ENCODE measurements at regions not wholly inside any gene's neighbourhood (a gene's known extent, or its start where the extent isn't known, plus 50 kb on each side); places are given as distances from the start of the nearest gene placed in this dataset.
A peak's percentile ranks its signal among the peaks of the same experiment; 100 is the strongest.

DNA sequence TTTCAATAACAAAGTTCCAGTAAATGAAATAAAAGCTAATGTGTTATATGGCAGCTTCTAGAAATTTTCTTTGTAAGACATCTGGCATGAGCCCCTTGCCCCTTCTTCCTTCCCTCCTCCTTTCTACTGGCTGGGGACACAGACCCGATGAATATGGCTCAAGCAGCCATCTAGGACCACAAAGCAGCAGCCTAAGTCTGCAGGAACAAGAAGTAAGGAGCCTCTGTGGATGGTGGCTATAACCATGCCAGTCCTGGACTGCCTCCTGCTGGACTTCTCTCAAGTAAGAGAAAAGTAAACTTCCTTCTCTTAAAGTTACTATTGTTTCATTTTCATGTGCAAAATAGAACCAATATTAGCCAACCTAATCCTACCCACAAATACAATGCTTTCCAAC is 114.9 kb upstream of the DST start:
- H3K27me3 Mint-ChIP-seq (ENCODE audit: low read depth), result no peaks in the 10 kb centered on the region
- no peaks in the 10 kb centered on the region for H3K36me3 Mint-ChIP-seq (ENCODE audit: low read depth)
- peak overlapping the region; percentile 53 to 72 (median 57) for H3K27ac Mint-ChIP-seq
- H3K4me1 Mint-ChIP-seq, result peaks cover 32% of the 10 kb centered on the region
- H3K4me3 Mint-ChIP-seq, result no peak overlapping the region
- TF ChIP-seq, protein P1, sequence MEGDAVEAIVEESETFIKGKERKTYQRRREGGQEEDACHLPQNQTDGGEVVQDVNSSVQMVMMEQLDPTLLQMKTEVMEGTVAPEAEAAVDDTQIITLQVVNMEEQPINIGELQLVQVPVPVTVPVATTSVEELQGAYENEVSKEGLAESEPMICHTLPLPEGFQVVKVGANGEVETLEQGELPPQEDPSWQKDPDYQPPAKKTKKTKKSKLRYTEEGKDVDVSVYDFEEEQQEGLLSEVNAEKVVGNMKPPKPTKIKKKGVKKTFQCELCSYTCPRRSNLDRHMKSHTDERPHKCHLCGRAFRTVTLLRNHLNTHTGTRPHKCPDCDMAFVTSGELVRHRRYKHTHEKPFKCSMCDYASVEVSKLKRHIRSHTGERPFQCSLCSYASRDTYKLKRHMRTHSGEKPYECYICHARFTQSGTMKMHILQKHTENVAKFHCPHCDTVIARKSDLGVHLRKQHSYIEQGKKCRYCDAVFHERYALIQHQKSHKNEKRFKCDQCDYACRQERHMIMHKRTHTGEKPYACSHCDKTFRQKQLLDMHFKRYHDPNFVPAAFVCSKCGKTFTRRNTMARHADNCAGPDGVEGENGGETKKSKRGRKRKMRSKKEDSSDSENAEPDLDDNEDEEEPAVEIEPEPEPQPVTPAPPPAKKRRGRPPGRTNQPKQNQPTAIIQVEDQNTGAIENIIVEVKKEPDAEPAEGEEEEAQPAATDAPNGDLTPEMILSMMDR (IDR thresholded peaks at IDR 0.05; ENCODE audit: unreplicated experiment in 3 of 3), result peak in 1 of 3 experiments; percentile 26
- no peaks in the 10 kb centered on the region for H3K9me3 Mint-ChIP-seq

DNA sequence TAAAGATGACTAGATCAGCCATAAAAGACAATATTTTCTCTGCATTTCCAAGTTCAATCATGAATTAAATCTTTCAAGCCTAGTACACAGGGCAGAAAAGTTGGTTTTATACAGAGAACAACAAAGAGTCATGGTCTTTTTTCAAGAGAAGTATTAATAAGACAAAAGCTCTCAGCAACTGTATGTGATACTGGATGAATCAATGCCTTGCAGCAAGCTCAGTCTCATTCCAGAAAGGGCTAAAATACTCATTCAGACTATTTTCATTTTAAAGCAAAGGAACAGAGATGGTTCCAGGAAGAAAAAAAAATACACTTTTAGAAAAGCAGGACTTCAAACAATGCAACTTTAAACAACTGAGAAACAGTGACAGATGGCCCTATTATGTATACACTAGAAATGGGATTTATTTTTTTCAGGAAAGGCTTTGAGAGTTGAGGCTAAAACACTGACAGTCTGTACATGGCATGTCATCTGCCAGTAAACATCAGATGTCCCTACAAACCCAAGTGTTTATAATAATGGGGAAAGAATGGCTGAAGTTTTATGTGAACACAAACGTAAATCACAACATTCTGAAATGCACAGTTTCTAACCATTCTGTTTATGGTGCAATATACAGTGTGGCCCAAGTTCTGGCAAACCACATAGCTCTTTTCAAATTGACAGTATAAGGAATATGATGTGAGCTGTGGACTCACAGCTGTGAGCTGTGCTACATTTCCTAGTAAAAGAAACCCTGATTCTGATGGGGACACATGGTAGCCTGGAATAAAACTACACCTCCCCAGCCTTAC is 114.3 kb upstream of the DST start:
- TF ChIP-seq, protein P1 (IDR thresholded peaks at IDR 0.05; ENCODE audit: unreplicated experiment in 3 of 3), result no peak
- H3K9me3 Mint-ChIP-seq, result no peaks in the 10 kb centered on the region
- H3K27me3 Mint-ChIP-seq (ENCODE audit: low read depth), result no peaks in the 10 kb centered on the region
- H3K36me3 Mint-ChIP-seq (ENCODE audit: low read depth), result no peaks in the 10 kb centered on the region
- no peak overlapping the region for H3K4me3 Mint-ChIP-seq
- H3K4me1 Mint-ChIP-seq, result peaks cover 32% of the 10 kb centered on the region
- H3K27ac Mint-ChIP-seq, result peak overlapping the region; percentile 18 to 72 (median 57)

DNA sequence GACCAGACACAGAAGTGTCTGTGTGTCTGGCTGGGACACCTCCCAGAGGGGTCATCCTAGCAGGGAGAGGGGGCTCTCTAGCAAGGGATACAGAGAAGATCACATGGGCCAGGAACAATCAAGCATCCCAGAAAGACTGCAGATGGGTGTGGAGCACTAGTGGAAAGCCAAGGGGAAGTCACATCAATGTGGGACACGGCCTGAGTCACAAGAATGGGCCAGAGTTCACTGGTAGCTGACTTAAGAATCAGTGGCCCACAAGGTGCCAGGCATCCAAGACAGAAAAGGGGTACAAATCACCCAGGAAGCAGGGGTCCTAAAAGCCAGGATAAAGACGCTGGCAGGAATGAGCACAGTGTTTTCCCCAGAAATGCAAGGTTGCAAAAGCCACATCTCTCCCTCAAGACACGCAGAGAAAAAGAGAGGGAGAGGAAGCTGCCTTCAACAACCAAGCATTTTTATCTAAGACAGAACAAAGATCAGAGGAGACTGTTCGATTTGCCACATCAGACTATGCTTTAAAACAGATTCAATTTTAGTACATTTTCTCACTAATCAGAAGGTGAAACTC is 113.6 kb upstream of the DST start:
- no peaks in the 10 kb centered on the region for H3K9me3 Mint-ChIP-seq
- no peaks in the 10 kb centered on the region for H3K36me3 Mint-ChIP-seq (ENCODE audit: low read depth)
- no peaks in the 10 kb centered on the region for H3K27me3 Mint-ChIP-seq (ENCODE audit: low read depth)
- H3K4me3 Mint-ChIP-seq, result no peak overlapping the region
- H3K4me1 Mint-ChIP-seq, result peaks cover 32% of the 10 kb centered on the region
- peak overlapping the region; percentile 36 to 72 (median 57) for H3K27ac Mint-ChIP-seq
- TF ChIP-seq, protein P1 (IDR thresholded peaks at IDR 0.05; ENCODE audit: unreplicated experiment in 3 of 3), result no peak

DNA sequence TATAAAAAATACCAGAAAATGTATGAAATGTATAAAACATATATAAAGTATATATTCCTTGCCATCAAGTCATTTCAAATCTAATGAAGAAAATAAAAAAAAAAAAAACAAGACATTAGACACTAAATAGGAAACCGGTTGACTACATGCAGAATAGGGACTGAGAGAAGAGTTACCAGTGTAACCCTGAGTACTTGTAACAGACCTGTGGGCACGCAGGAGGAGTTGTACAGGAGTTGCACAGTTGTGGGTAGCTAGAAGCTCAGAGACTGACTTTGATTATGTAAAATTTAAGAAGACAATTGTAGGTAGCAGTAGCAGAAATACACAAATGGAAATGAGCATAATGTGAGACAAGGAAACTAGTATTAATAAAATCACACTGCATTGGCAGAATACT is 112.4 kb upstream of the DST start:
- peaks cover 32% of the 10 kb centered on the region for H3K4me1 Mint-ChIP-seq
- no peaks in the 10 kb centered on the region for H3K27me3 Mint-ChIP-seq (ENCODE audit: low read depth)
- no peaks in the 10 kb centered on the region for H3K36me3 Mint-ChIP-seq (ENCODE audit: low read depth)
- peak overlapping the region in 2 of 3 experiments; percentile 1 to 19 for H3K27ac Mint-ChIP-seq
- no peaks in the 10 kb centered on the region for H3K9me3 Mint-ChIP-seq
- TF ChIP-seq, protein P1 (IDR thresholded peaks at IDR 0.05; ENCODE audit: unreplicated experiment in 3 of 3), result no peak
- H3K4me3 Mint-ChIP-seq, result no peak overlapping the region

DNA sequence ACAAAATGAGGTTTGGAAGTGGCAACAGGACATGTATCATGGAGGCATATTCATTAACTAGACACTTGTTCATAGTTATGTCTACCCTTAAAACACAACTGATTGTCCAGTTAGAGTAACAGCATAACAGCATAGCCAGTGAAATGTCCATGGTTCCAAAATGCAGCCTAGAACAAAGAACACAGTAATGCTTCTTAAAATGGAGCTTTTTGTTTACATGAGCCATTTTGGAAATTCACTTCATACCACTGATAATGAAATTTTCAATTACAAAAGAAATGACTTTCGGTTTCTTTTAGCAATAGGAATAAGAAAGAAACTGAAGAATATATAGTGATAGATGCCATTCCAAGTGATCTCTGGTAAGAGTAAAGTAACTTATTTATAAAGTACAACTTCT is 111.1 kb upstream of the DST start:
- Mint-ChIP-seq H3K27ac (peak overlapping the region in 1 of 3 experiments; percentile 57), H3K4me3 (no peak overlapping the region), H3K27me3 (ENCODE audit: low read depth) (no peaks in the 10 kb centered on the region), H3K4me1 (peaks cover 32% of the 10 kb centered on the region), H3K36me3 (ENCODE audit: low read depth) (no peaks in the 10 kb centered on the region), H3K9me3 (no peaks in the 10 kb centered on the region)
- TF ChIP-seq, protein P1 (IDR thresholded peaks at IDR 0.05; ENCODE audit: unreplicated experiment in 3 of 3), result no peak
